Vagina (tissue), 2 donors: ENCODE measurements at regions not wholly inside any gene's neighbourhood (a gene's known extent, or its start where the extent isn't known, plus 50 kb on each side); places are given as distances from the start of the nearest gene placed in this dataset.

ENCODE experiments used
- POLR2A ChIP-seq, 2 donors: fragments of 450-650 bp; IDR thresholded peaks; one replicate each; pipeline ENCODE4 v1.6.1; 2017; ENCODE audit warnings: antibody characterized with exemption in 2 of 2, mild to moderate bottlenecking in 2 of 2, moderate library complexity in 2 of 2
- TF ChIP-seq, protein P1 (sequence below), 3 experiments: fragments of 450-650 bp in 2 of 3; fragments of 200-600 bp in 1 of 3; sonication (generic) in 1 of 3; IDR thresholded peaks; one replicate each; pipeline ENCODE4 v1.5.1; 2017 to 2019; ENCODE audit warnings: antibody characterized with exemption in 3 of 3, mild to moderate bottlenecking in 2 of 3, moderate library complexity in 2 of 3

DNA sequence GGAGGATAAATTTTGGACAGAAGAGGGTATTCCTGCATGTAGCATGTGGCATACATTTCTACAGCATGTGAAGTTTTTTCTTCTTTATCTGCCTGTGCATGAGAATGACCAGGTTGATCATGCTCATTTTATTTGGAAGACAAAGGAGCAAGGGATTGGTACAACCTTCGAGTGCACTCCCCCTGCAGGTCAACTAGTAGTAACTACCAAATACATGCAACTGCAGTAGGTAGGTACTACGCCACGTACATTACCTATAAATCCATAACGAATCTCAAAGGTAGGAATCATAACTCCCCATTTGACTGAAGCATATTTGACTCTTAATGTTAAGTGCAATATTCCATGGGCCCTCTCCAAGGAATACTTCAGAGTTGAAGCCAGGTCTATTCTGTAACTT lies 763.9 kb downstream of the TSN start:
- TF ChIP-seq, protein P1, sequence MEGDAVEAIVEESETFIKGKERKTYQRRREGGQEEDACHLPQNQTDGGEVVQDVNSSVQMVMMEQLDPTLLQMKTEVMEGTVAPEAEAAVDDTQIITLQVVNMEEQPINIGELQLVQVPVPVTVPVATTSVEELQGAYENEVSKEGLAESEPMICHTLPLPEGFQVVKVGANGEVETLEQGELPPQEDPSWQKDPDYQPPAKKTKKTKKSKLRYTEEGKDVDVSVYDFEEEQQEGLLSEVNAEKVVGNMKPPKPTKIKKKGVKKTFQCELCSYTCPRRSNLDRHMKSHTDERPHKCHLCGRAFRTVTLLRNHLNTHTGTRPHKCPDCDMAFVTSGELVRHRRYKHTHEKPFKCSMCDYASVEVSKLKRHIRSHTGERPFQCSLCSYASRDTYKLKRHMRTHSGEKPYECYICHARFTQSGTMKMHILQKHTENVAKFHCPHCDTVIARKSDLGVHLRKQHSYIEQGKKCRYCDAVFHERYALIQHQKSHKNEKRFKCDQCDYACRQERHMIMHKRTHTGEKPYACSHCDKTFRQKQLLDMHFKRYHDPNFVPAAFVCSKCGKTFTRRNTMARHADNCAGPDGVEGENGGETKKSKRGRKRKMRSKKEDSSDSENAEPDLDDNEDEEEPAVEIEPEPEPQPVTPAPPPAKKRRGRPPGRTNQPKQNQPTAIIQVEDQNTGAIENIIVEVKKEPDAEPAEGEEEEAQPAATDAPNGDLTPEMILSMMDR (IDR thresholded peaks at IDR 0.05): no peak
- no peak for TF ChIP-seq POLR2A (IDR thresholded peaks at IDR 0.05)
